HG03571 (cell line): ENCODE measurements at regions not wholly inside any gene's neighbourhood (a gene's known extent, or its start where the extent isn't known, plus 50 kb on each side); places are given as distances from the start of the nearest gene placed in this dataset.
"Not testable (repeated sequence)": the region's sequence is repeated elsewhere in the genome, so short reads cannot be mapped to it uniquely, and the experiment has no call there.

Source experiments
- ATAC-seq: cut with Tn5 transposase; IDR thresholded peaks from one replicate; pipeline ENCODE4 v1.9.1; 2021; ENCODE audit not compliant: unreplicated experiment

GRCh38 chr14:43476822-43477221 is 1030.3 kb downstream of the FSCB start:
- no peak for ATAC-seq

DNA sequence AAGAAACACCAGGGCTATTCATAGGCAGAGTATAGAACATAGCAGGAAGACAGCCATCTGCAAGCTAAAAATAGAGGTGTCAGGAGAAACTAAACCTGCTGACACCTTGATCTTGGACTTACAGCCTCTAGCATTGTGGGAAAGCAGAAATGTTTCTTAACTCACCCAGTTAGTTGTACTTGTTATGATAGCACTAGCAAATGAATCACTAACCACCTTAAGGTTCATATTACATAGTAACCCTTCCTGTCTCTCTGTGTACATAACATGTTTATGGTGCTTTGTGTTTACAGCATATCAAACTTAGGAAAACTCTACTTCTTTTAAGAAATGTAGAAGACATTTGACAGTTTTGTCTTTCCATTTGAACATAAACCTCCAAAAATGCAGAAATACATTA is 1031.3 kb downstream of the FSCB start:
- no peak for ATAC-seq

DNA sequence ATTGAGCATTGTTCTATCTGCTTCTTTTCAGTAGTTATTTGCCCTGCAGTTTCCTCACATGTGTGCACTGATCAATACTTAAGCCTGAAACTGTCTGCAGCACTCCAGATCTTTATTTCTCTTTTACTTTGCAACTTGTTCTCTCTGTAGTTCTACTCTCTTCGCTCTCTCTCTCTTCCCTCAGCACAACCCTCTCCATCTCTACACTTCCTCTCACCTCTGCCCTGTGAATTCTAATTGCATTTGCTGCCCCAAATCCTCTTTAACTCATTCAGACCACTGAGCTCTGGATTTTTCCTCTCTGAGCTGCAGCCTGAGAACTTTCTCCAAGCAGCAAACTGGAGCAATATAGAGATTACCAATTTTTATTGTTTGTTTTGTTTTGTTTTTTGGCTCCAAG is 1035.5 kb downstream of the FSCB start:
- ATAC-seq, result no peak

GRCh38 chr14:43464968-43465367 is 1042.1 kb downstream of the FSCB start:
- no peak for ATAC-seq

DNA sequence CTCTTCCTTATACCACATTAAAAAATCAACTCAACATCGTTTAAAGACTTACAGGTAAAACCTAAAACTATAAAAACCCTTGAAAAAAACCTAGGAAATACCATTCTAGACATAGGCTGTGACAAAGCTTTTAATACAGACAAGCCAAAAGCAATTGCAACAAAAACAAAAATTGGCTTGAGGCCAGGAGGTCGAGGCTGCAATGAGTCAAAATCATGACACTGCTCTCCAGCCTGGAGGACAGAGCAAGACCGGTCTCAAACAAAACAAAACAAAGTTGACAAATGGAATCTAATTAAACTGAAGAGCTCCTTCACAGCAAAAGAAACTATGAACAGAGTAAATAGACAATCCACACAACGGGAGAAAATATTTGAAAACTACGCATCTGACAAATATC is 1057.8 kb downstream of the FSCB start:
- no peak for ATAC-seq

- ATAC-seq, result no peak
These were observed 1069.0 kb downstream of the FSCB start for GRCh38 chr14:43438056-43438455.

DNA sequence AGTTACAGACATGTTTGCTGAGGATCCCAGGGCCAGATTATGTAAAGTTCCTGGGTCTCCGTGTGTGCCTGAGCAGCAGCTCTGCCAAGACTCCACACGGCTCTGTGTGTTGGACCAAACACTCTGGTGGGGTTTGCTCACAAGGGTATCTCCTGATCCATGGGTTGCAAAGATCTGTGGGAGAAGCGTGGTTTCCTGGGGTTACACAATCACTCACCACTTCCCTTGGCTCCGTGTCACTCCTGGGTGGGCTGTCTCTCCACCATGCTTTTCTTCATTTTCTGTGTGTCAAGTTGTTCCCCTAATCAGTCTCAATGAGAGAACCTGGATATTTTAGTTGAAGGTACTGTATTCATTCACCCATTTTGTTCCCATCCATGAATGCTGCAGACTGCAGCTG is 1088.8 kb downstream of the FSCB start:
- ATAC-seq, result no peak

DNA sequence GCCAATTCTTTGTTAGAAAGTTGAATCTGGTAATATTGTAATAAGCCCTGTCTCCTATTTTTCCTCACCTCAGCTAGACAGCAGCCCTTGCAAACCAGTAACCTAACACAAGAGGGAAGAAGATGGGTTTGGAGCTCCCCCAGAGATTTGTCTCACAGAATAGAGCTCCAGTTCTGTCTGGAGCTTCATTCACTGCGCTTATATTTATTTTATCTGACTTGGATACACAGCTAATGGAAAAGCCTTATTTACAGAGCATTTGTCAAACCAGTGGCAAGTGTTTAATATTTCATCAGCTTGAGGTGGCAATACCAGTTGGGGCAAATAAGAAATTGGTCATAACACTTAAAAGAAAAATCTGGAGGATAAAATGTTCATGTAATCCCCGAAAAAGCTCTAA is 1094.0 kb downstream of the FSCB start:
- ATAC-seq, result no peak

DNA sequence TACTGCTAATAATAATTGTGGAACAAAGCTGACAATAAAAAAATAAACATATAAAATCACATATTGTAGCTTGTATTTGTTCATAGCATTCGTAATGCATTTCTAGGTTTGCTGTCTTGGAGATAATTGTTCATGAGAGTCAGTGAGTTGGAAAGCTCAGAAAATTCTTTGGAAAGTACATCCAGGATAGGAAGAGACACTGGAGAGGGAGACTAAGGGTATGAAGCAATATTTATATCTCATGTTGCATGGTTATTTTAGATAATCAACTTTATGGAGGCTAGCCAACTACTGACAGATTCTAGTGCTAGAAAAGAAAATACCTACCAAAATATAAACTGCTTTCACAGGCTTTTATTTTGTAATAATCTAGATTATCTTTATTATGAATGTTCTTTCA is 1095.2 kb downstream of the FSCB start:
- ATAC-seq, result no peak

GRCh38 chr14:43410631-43411030 is 1096.5 kb downstream of the FSCB start:
- no peak for ATAC-seq

- ATAC-seq, result no peak
These were observed 1098.6 kb downstream of the FSCB start for GRCh38 chr14:43408472-43408871.

GRCh38 chr14:43407706-43408105 is 1099.4 kb downstream of the FSCB start:
- ATAC-seq, result no peak

- no peak for ATAC-seq
These were observed 1100.2 kb downstream of the FSCB start for GRCh38 chr14:43406931-43407330.

GRCh38 chr14:43399289-43399688 is 1107.8 kb downstream of the FSCB start:
- no peak for ATAC-seq

GRCh38 chr14:43370565-43370896 is 1136.6 kb downstream of the FSCB start:
- ATAC-seq, result not testable (repeated sequence)

DNA sequence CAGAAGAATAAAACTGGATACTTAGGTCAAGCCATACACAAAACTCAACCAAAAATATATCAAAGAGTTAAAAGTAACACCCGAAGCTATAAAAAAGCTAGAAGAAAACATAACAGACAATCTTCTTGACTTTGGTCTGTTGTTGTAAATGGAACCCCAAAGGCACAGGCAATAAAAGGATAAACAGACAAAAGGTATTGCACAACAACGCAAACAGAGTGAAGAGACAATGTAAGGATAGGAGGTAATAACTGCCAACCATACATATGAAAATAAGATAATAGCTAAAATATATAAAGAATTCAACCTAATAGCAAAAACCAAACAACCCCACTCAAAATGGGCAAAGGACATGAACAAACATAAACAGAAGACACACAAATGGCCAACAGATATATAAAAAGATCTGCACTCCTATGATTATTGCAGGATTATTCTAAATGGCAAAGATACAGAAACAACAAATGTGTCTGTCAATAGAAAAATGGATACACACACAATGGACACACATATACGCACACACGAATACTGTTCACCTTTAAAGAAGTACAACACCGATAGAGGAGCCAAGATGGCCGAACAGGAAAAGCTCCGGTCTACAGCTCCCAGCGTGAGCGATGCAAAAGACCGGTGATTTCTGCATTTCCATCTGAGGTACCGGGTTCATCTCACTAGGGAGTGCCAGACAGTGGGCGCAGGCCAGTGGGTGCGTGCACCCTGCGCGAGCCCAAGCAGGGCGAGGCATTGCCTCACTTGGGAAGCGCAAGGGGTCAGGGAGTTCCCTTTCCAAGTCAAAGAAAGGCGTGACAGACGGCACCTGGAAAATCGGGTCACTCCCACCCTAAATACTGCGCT is 1137.1 kb downstream of the FSCB start:
- no peak for ATAC-seq

- no peak for ATAC-seq
These were observed 1144.5 kb downstream of the FSCB start for GRCh38 chr14:43362586-43362985.

DNA sequence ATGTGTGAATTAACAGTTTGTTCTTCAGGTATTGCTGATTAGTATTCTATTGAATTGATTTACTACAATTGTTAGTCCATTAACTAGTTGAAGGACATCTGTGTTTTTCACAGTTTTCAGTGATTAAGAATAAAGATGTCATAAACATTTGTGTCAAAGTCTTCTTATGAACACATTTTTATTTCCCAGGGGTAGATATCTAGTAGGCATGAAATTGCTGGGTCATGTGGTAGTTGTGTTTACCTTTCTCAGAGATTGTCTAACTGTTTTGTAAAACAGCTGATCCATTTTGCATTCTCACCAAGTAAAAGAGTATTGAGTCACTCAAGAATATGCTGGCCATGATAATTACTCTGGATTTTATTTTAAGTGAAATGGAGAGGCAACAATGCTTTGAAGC is 1145.3 kb downstream of the FSCB start:
- no peak for ATAC-seq

GRCh38 chr14:43360239-43360638 is 1146.8 kb downstream of the FSCB start:
- ATAC-seq, result no peak

GRCh38 chr14:43359317-43359716 is 1147.8 kb downstream of the FSCB start:
- ATAC-seq, result no peak

- ATAC-seq, result no peak
These were observed 1150.0 kb downstream of the FSCB start for GRCh38 chr14:43356979-43357545.

DNA sequence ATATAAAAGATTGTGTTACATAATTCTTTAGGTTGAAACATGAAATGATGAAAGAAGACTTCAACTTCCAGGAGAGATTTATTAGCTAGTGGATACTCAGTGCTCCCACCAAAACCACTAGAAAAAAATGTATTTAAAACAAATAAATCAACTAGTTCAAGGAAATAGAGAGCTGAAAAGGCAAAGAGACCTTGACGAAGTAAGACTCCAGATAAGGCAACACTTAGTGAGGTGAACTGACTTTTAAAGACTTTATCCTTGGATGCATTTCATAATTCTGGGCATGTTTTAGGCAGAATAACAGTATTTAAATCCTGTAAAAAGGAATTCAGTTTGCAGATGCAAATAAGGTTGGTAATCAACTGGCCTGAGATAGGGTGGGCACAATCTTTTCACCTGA is 1150.7 kb downstream of the FSCB start:
- ATAC-seq, result no peak

DNA sequence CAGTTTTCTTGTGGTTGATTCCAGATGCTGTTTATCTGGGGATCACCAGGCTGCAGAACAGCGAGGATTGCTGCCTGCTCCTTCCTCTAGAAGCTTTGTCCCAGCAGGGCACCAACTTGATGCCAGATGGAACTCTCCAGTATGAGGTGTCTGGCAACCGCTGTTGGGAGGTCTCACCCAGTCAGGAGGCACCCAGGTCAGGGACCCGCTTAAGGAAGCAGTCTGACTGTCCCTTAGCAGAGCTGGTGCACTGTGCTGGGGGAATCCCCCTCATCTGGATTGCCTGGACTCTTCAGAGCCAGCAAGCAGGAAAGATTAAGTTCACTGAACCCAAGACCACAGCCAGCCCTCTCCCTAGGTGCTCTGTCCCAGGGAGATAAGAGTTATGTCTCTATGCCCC is 1165.2 kb downstream of the FSCB start:
- no peak for ATAC-seq
